ENCODE measurements at regions not wholly inside any gene's neighbourhood (a gene's known extent, or its start where the extent isn't known, plus 50 kb on each side); places are given as distances from the start of the nearest gene placed in this dataset.
A peak's percentile ranks its signal among the peaks of the same experiment; 100 is the strongest.

GRCh38 chr15:35298509-35298908 is 213.4 kb upstream of the NANOGP8 start:
- BruUV-seq (replicated peaks) = no TSS peak
- Histone ChIP-seq H3K4me2 (ENCODE audit: insufficient read depth, low read length) (no peak overlapping the region), H2AFZ (ENCODE audit: low read depth, low read length) (0 out of 2 replicates have a peak overlapping the region, but pooled peaks have one; percentile 11), H3K4me3 (no peak overlapping the region), H3K27me3 (ENCODE audit: control insufficient read depth in 2 of 2, insufficient read depth in 2 of 2, low read length in 2 of 2) (no peaks in the 10 kb centered on the region), H3K9ac (ENCODE audit: insufficient read depth in 1 of 2, low read depth in 2 of 2, low read length in 2 of 2) (no peak overlapping the region), H3K79me2 (ENCODE audit: control insufficient read depth, insufficient read depth, low read length) (no peaks in the 10 kb centered on the region), H3K4me1 (replicated peaks in 1 of 2; ENCODE audit: control insufficient read depth in 2 of 2, insufficient read depth in 2 of 2, low read length in 2 of 2) (peaks cover 0 to 3% of the 10 kb centered on the region in 2 experiments; a peak in 1 of 5 replicates), H3K9me1 (ENCODE audit: control insufficient read depth, insufficient read depth, low read length) (no peaks in the 10 kb centered on the region), H3K9me3 (replicated peaks; ENCODE audit: control insufficient read depth, insufficient read depth, low read depth, low read length) (no peaks in the 10 kb centered on the region), H3K27ac (ENCODE audit: extremely low read depth, low read depth, low read length) (no peak overlapping the region), H3K36me3 (ENCODE audit: control insufficient read depth, insufficient read depth, low read length) (no peaks in the 10 kb centered on the region), H4K20me1 (replicated peaks; ENCODE audit: control insufficient read depth, insufficient read depth, low read length) (no peaks in the 10 kb centered on the region)
- ChIA-PET CTCF (ENCODE audit: low intra/inter-chr PET ratio) (no interaction called here), POLR2A (no interaction called here)
- ATAC-seq = no peak
- WGBS (ENCODE audit: insufficient coverage, low coverage, missing lambda C conversion rate) = 42% methylated on average over 15 of the region's 16 CpGs
- in situ Hi-C loops (cut with MboI) (loop anchor here (5.0 to 25.0 kb wide), 3 partner anchors 144 to 1839 kb away; partner anchors contain the start of gene NANOGP8), intact Hi-C loops (cut with micrococcal nuclease) (no loop called here)
- no peak for FAIRE-seq
- TF ChIP-seq POLR3G (IDR thresholded peaks at IDR 0.05; ENCODE audit: extremely low read depth, insufficient read length, insufficient replicate concordance) = no peak
- TF ChIP-seq ZNF384 (IDR thresholded peaks at IDR 0.05; ENCODE audit: low read depth, low read length) = no peak
- no peak for TF ChIP-seq RBFOX2 (IDR thresholded peaks at IDR 0.05; ENCODE audit: low read depth, low read length)
- TF ChIP-seq E2F4 (CRISPR knock-in tag; IDR thresholded peaks at IDR 0.05; ENCODE audit: low read depth) = no peak
- no peak for TF ChIP-seq GMEB1 (CRISPR knock-in tag; IDR thresholded peaks at IDR 0.05)
- no peak for TF ChIP-seq ZC3H8 (IDR thresholded peaks at IDR 0.05)
- no peak for TF ChIP-seq POLR2H (tag; IDR thresholded peaks at IDR 0.05; ENCODE audit: low read depth)
- TF ChIP-seq THAP12 (CRISPR knock-in tag; IDR thresholded peaks at IDR 0.05) = no peak
- no peak for TF ChIP-seq ID3 (CRISPR knock-in tag; IDR thresholded peaks at IDR 0.05)
- TF ChIP-seq ID3 (tag; IDR thresholded peaks at IDR 0.05) = no peak
- no peak for TF ChIP-seq HDGF (IDR thresholded peaks at IDR 0.05)
- TF ChIP-seq NR2C2 (CRISPR knock-in tag; IDR thresholded peaks at IDR 0.05) = no peak
- TF ChIP-seq NR2C2 (tag; IDR thresholded peaks at IDR 0.05) = no peak
- no peak for TF ChIP-seq NFYB (IDR thresholded peaks at IDR 0.05; ENCODE audit: extremely low read depth, insufficient read length)
- no peak for TF ChIP-seq ZNF766 (CRISPR knock-in tag; conservative IDR thresholded peaks at IDR 0.05)
- no peak for TF ChIP-seq ASH1L (IDR thresholded peaks at IDR 0.05; ENCODE audit: borderline replicate concordance, low read depth, partially characterized antibody)
- TF ChIP-seq GATAD2B (IDR thresholded peaks at IDR 0.05; ENCODE audit: borderline replicate concordance) = no peak
- DNase-seq (ENCODE audit: extremely low read depth in 1 of 4, low spot score in 3 of 4) = no peak
